Astrocyte (in vitro differentiated cells and primary cell): ENCODE measurements at regions not wholly inside any gene's neighbourhood (a gene's known extent, or its start where the extent isn't known, plus 50 kb on each side); places are given as distances from the start of the nearest gene placed in this dataset.

Source experiments
- CTCF ChIP-seq: IDR thresholded peaks from 2 replicates; pipeline ENCODE4 v1.5.1; 2011; ENCODE audit warnings: low read depth, mild to moderate bottlenecking, inconsistent platforms, low read length, moderate library complexity; ENCODE audit not compliant: insufficient read depth
- EZH2 ChIP-seq: IDR thresholded peaks from 2 replicates; pipeline ENCODE4 v1.6.1; 2012; ENCODE audit warnings: mild to moderate bottlenecking, low read length, inconsistent platforms; ENCODE audit not compliant: insufficient read depth

DNA sequence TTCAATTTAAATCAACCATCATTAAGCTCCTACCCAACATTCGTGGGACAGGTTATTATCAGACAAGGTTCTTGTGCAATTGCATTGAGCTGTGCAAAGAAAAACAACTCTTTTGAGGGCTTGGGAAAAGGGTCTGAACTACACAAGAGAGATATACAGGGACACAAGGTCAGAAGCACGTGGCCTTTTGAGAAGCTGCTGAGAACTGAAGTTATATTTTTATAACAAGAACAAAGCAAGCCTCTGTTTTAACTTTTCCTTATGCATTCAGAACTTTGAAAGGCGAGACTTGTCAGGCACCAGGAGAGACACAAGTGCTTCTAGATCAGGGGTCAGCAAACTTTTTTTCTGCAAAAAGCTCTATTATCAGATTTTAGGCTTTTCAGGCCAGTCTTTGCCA, 274.8 kb upstream of the VCX start:
- no peak for TF ChIP-seq CTCF
- no peak for TF ChIP-seq EZH2
